ENCODE measurements at regions not wholly inside any gene's neighbourhood (a gene's known extent, or its start where the extent isn't known, plus 50 kb on each side); places are given as distances from the start of the nearest gene placed in this dataset.

DNA sequence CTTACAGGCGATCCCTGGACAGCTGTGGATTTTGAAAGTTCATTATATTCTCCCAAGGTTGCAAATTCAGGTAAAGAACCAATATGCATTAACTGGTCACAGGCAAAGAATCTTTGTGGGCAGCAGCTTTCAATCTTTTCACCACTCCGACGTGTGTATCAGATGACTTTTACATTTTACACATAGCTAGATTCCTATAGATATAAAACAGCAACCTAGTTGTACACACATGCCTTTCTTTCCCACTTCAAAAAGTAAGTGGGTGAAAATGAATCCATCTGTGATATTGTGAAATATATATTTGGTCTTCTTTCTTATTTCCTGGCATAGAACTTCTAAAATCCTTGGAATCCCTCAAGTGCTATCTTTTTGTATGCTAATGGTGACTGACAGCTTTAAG, 72.5 kb downstream of the SCG2 start:
- TF ChIP-seq CTCF (IDR thresholded peaks at IDR 0.05) (no peak), POLR2A (IDR thresholded peaks at IDR 0.05) (no peak)
